Activated naive CD4-positive, alpha-beta T cell treated with anti-CD3 and anti-CD28 coated beads, Interleukin-2, amount 50 U/mL, for 24 hours (primary cell): ENCODE measurements at regions not wholly inside any gene's neighbourhood (a gene's known extent, or its start where the extent isn't known, plus 50 kb on each side); places are given as distances from the start of the nearest gene placed in this dataset.

Experiments
- H3K27ac Mint-ChIP-seq: one replicate; pipeline ENCODE4 v1.8.0; 2021; ENCODE audit warnings: mild to moderate bottlenecking, mixed read lengths
- H3K27me3 Mint-ChIP-seq: one replicate; pipeline ENCODE4 v1.8.0; 2021; ENCODE audit warnings: mixed read lengths
- H3K36me3 Mint-ChIP-seq: one replicate; pipeline ENCODE4 v1.8.0; 2021; ENCODE audit warnings: mixed read lengths
- H3K4me1 Mint-ChIP-seq: one replicate; pipeline ENCODE4 v1.8.0; 2021; ENCODE audit warnings: mixed read lengths
- H3K4me3 Mint-ChIP-seq: one replicate; pipeline ENCODE4 v1.8.0; 2021; ENCODE audit warnings: mild to moderate bottlenecking, mixed read lengths
- H3K9me3 Mint-ChIP-seq: one replicate; pipeline ENCODE4 v1.8.0; 2021; ENCODE audit warnings: mixed read lengths

- H3K36me3 Mint-ChIP-seq, result no peaks in the 10 kb centered on the region
- no peak overlapping the region for H3K27ac Mint-ChIP-seq
- H3K27me3 Mint-ChIP-seq, result peaks cover 4% of the 10 kb centered on the region
- peaks cover 5% of the 10 kb centered on the region for H3K9me3 Mint-ChIP-seq
- no peaks in the 10 kb centered on the region for H3K4me1 Mint-ChIP-seq
- H3K4me3 Mint-ChIP-seq, result no peak overlapping the region
Measured at GRCh38 chr9:115169003-115169402, 51.0 kb upstream of the TNC start.

- Mint-ChIP-seq H3K4me3 (no peak overlapping the region), H3K9me3 (peaks cover 5% of the 10 kb centered on the region), H3K4me1 (no peaks in the 10 kb centered on the region), H3K36me3 (no peaks in the 10 kb centered on the region), H3K27me3 (peaks cover 4% of the 10 kb centered on the region), H3K27ac (no peak overlapping the region)
Measured at GRCh38 chr9:115170358-115171073, 52.6 kb upstream of the TNC start.

GRCh38 chr9:115171921-115172388, 54.0 kb upstream of the TNC start:
- H3K9me3 Mint-ChIP-seq, result no peaks in the 10 kb centered on the region
- no peaks in the 10 kb centered on the region for H3K36me3 Mint-ChIP-seq
- H3K4me3 Mint-ChIP-seq, result no peak overlapping the region
- H3K27ac Mint-ChIP-seq, result no peak overlapping the region
- H3K4me1 Mint-ChIP-seq, result no peaks in the 10 kb centered on the region
- H3K27me3 Mint-ChIP-seq, result peaks cover 4% of the 10 kb centered on the region

- H3K9me3 Mint-ChIP-seq, result no peaks in the 10 kb centered on the region
Measured at GRCh38 chr9:115182264-115182663, 64.3 kb upstream of the TNC start.

GRCh38 chr9:115183436-115183835, 65.5 kb upstream of the TNC start:
- Mint-ChIP-seq H3K9me3 (no peaks in the 10 kb centered on the region), H3K4me3 (no peak overlapping the region), H3K36me3 (no peaks in the 10 kb centered on the region), H3K4me1 (no peaks in the 10 kb centered on the region), H3K27me3 (peaks cover 5% of the 10 kb centered on the region), H3K27ac (no peak overlapping the region)

More at GRCh38 chr9:115182264-115182663, 64.3 kb upstream of the TNC start:
- H3K27me3 Mint-ChIP-seq, result peaks cover 1% of the 10 kb centered on the region
- H3K4me3 Mint-ChIP-seq, result no peak overlapping the region
- no peaks in the 10 kb centered on the region for H3K36me3 Mint-ChIP-seq
- H3K27ac Mint-ChIP-seq, result no peak overlapping the region
- no peaks in the 10 kb centered on the region for H3K4me1 Mint-ChIP-seq

- Mint-ChIP-seq H3K36me3 (no peaks in the 10 kb centered on the region), H3K27ac (no peak overlapping the region), H3K9me3 (no peaks in the 10 kb centered on the region), H3K27me3 (peaks cover 25% of the 10 kb centered on the region), H3K4me3 (no peak overlapping the region), H3K4me1 (no peaks in the 10 kb centered on the region)
Measured at GRCh38 chr9:115189686-115190085, 71.7 kb upstream of the TNC start.

- Mint-ChIP-seq H3K9me3 (no peaks in the 10 kb centered on the region), H3K27me3 (peaks cover 30% of the 10 kb centered on the region), H3K36me3 (no peaks in the 10 kb centered on the region), H3K4me1 (no peaks in the 10 kb centered on the region), H3K4me3 (no peak overlapping the region), H3K27ac (no peak overlapping the region)
Measured at GRCh38 chr9:115191667-115192066, 73.7 kb upstream of the TNC start.

- no peak overlapping the region for H3K4me3 Mint-ChIP-seq
- H3K27ac Mint-ChIP-seq, result no peak overlapping the region
- H3K27me3 Mint-ChIP-seq, result peaks cover 30% of the 10 kb centered on the region
- no peaks in the 10 kb centered on the region for H3K4me1 Mint-ChIP-seq
- H3K36me3 Mint-ChIP-seq, result no peaks in the 10 kb centered on the region
- H3K9me3 Mint-ChIP-seq, result no peaks in the 10 kb centered on the region
Measured at GRCh38 chr9:115192280-115192679, 74.3 kb upstream of the TNC start.

GRCh38 chr9:115192835-115193525, 75.0 kb upstream of the TNC start:
- H3K27me3 Mint-ChIP-seq, result peaks cover 27% of the 10 kb centered on the region
- no peak overlapping the region for H3K4me3 Mint-ChIP-seq
- no peaks in the 10 kb centered on the region for H3K4me1 Mint-ChIP-seq
- no peaks in the 10 kb centered on the region for H3K9me3 Mint-ChIP-seq
- no peak overlapping the region for H3K27ac Mint-ChIP-seq
- no peaks in the 10 kb centered on the region for H3K36me3 Mint-ChIP-seq

- H3K27ac Mint-ChIP-seq, result no peak overlapping the region
- H3K4me3 Mint-ChIP-seq, result no peak overlapping the region
- no peaks in the 10 kb centered on the region for H3K4me1 Mint-ChIP-seq
- peaks cover 25% of the 10 kb centered on the region for H3K27me3 Mint-ChIP-seq
- H3K9me3 Mint-ChIP-seq, result no peaks in the 10 kb centered on the region
- no peaks in the 10 kb centered on the region for H3K36me3 Mint-ChIP-seq
Measured at GRCh38 chr9:115193777-115194176, 75.8 kb upstream of the TNC start.

GRCh38 chr9:115194216-115194615, 76.3 kb upstream of the TNC start:
- H3K27me3 Mint-ChIP-seq, result peaks cover 27% of the 10 kb centered on the region
- H3K4me3 Mint-ChIP-seq, result no peak overlapping the region
- no peaks in the 10 kb centered on the region for H3K4me1 Mint-ChIP-seq
- no peaks in the 10 kb centered on the region for H3K9me3 Mint-ChIP-seq
- H3K27ac Mint-ChIP-seq, result no peak overlapping the region
- H3K36me3 Mint-ChIP-seq, result no peaks in the 10 kb centered on the region

- no peak overlapping the region for H3K4me3 Mint-ChIP-seq
- H3K27me3 Mint-ChIP-seq, result peaks cover 24% of the 10 kb centered on the region
- H3K27ac Mint-ChIP-seq, result no peak overlapping the region
- no peaks in the 10 kb centered on the region for H3K4me1 Mint-ChIP-seq
- no peaks in the 10 kb centered on the region for H3K9me3 Mint-ChIP-seq
- no peaks in the 10 kb centered on the region for H3K36me3 Mint-ChIP-seq
Measured at GRCh38 chr9:115195912-115196311, 78.0 kb upstream of the TNC start.

- peaks cover 24% of the 10 kb centered on the region for H3K27me3 Mint-ChIP-seq
- no peaks in the 10 kb centered on the region for H3K4me1 Mint-ChIP-seq
- no peak overlapping the region for H3K27ac Mint-ChIP-seq
- no peaks in the 10 kb centered on the region for H3K36me3 Mint-ChIP-seq
- no peaks in the 10 kb centered on the region for H3K9me3 Mint-ChIP-seq
- H3K4me3 Mint-ChIP-seq, result no peak overlapping the region
Measured at GRCh38 chr9:115196919-115197318, 79.0 kb upstream of the TNC start.

GRCh38 chr9:115198001-115198400, 80.0 kb upstream of the TNC start:
- no peak overlapping the region for H3K27ac Mint-ChIP-seq
- no peaks in the 10 kb centered on the region for H3K9me3 Mint-ChIP-seq
- H3K4me1 Mint-ChIP-seq, result no peaks in the 10 kb centered on the region
- H3K4me3 Mint-ChIP-seq, result no peak overlapping the region
- H3K36me3 Mint-ChIP-seq, result no peaks in the 10 kb centered on the region
- peaks cover 22% of the 10 kb centered on the region for H3K27me3 Mint-ChIP-seq

- Mint-ChIP-seq H3K4me1 (no peaks in the 10 kb centered on the region), H3K9me3 (no peaks in the 10 kb centered on the region), H3K27me3 (peaks cover 24% of the 10 kb centered on the region), H3K4me3 (no peak overlapping the region), H3K36me3 (no peaks in the 10 kb centered on the region), H3K27ac (no peak overlapping the region)
Measured at GRCh38 chr9:115200711-115201505, 83.0 kb upstream of the TNC start.

- Mint-ChIP-seq H3K27me3 (peaks cover 24% of the 10 kb centered on the region), H3K27ac (no peak overlapping the region), H3K4me3 (no peak overlapping the region), H3K4me1 (no peaks in the 10 kb centered on the region), H3K36me3 (no peaks in the 10 kb centered on the region), H3K9me3 (no peaks in the 10 kb centered on the region)
Measured at GRCh38 chr9:115202181-115202580, 84.2 kb upstream of the TNC start.
